ENCODE measurements at regions not wholly inside any gene's neighbourhood (a gene's known extent, or its start where the extent isn't known, plus 50 kb on each side); places are given as distances from the start of the nearest gene placed in this dataset.

- intact Hi-C loops (cut with DNase I) = no loop called here
- no peaks in the 10 kb centered on the region for H3K9me3 ChIP-seq
- H3K4me3 ChIP-seq = no peak overlapping the region
- H3K36me3 ChIP-seq = no peaks in the 10 kb centered on the region
- H3K4me1 ChIP-seq (replicated peaks) = no peaks in the 10 kb centered on the region
- no peak for DNase-seq (ENCODE audit: low spot score)
- no peaks in the 10 kb centered on the region for H3K27me3 ChIP-seq (replicated peaks; ENCODE audit: insufficient read depth)
- TF ChIP-seq POLR2AphosphoS5 (IDR thresholded peaks at IDR 0.05) = no peak
- TF ChIP-seq CTCF (IDR thresholded peaks at IDR 0.05) = no peak
- TF ChIP-seq POLR2A (IDR thresholded peaks at IDR 0.05) = no peak
- H3K27ac ChIP-seq = no peak overlapping the region
Measured at GRCh38 chr5:3356016-3356415, 239.6 kb upstream of the IRX1 start.

GRCh38 chr5:3355126-3355525 is 240.5 kb upstream of the IRX1 start:
- no peaks in the 10 kb centered on the region for H3K36me3 ChIP-seq
- DNase-seq (ENCODE audit: low spot score) = no peak
- H3K4me3 ChIP-seq = no peak overlapping the region
- intact Hi-C loops (cut with DNase I) = no loop called here
- no peaks in the 10 kb centered on the region for H3K4me1 ChIP-seq (replicated peaks)
- no peaks in the 10 kb centered on the region for H3K9me3 ChIP-seq
- TF ChIP-seq POLR2A (IDR thresholded peaks at IDR 0.05) (no peak), POLR2AphosphoS5 (IDR thresholded peaks at IDR 0.05) (no peak), CTCF (IDR thresholded peaks at IDR 0.05) (no peak)
- no peaks in the 10 kb centered on the region for H3K27me3 ChIP-seq (replicated peaks; ENCODE audit: insufficient read depth)
- H3K27ac ChIP-seq = no peak overlapping the region

- Histone ChIP-seq H3K27ac (no peak overlapping the region), H3K27me3 (replicated peaks; ENCODE audit: insufficient read depth) (no peaks in the 10 kb centered on the region), H3K9me3 (no peaks in the 10 kb centered on the region), H3K36me3 (no peaks in the 10 kb centered on the region), H3K4me3 (no peak overlapping the region), H3K4me1 (replicated peaks) (no peaks in the 10 kb centered on the region)
- TF ChIP-seq POLR2A (IDR thresholded peaks at IDR 0.05) (no peak), POLR2AphosphoS5 (IDR thresholded peaks at IDR 0.05) (no peak), CTCF (IDR thresholded peaks at IDR 0.05) (no peak)
- 54% methylated on average over 7 of the region's 7 CpGs for WGBS
- no peak for DNase-seq (ENCODE audit: low spot score)
- intact Hi-C loops (cut with DNase I) = no loop called here
Measured at GRCh38 chr5:3354606-3355005, 241.0 kb upstream of the IRX1 start.

- Histone ChIP-seq H3K36me3 (no peaks in the 10 kb centered on the region), H3K9me3 (no peaks in the 10 kb centered on the region), H3K27ac (no peak overlapping the region), H3K27me3 (replicated peaks; ENCODE audit: insufficient read depth) (no peaks in the 10 kb centered on the region), H3K4me1 (replicated peaks) (no peaks in the 10 kb centered on the region), H3K4me3 (no peak overlapping the region)
- DNase-seq (ENCODE audit: low spot score) = no peak
- intact Hi-C loops (cut with DNase I) = no loop called here
- WGBS = 76% methylated on average over 7 of the region's 7 CpGs
- TF ChIP-seq POLR2AphosphoS5 (IDR thresholded peaks at IDR 0.05) (no peak), CTCF (IDR thresholded peaks at IDR 0.05) (no peak), POLR2A (IDR thresholded peaks at IDR 0.05) (no peak)
Measured at GRCh38 chr5:3353561-3353960, 242.1 kb upstream of the IRX1 start.

- H3K4me1 ChIP-seq (replicated peaks) = no peaks in the 10 kb centered on the region
- no peaks in the 10 kb centered on the region for H3K36me3 ChIP-seq
- TF ChIP-seq POLR2A (IDR thresholded peaks at IDR 0.05) = no peak
- TF ChIP-seq POLR2AphosphoS5 (IDR thresholded peaks at IDR 0.05) = no peak
- TF ChIP-seq CTCF (IDR thresholded peaks at IDR 0.05) = no peak
- no peak for DNase-seq (ENCODE audit: low spot score)
- no peak overlapping the region for H3K27ac ChIP-seq
- no peak overlapping the region for H3K4me3 ChIP-seq
- no peaks in the 10 kb centered on the region for H3K9me3 ChIP-seq
- H3K27me3 ChIP-seq (replicated peaks; ENCODE audit: insufficient read depth) = no peaks in the 10 kb centered on the region
- intact Hi-C loops (cut with DNase I) = no loop called here
- 91% methylated on average over 8 of the region's 8 CpGs for WGBS
Measured at GRCh38 chr5:3352711-3353110, 242.9 kb upstream of the IRX1 start.
